22Rv1 (cell line): ENCODE measurements at regions not wholly inside any gene's neighbourhood (a gene's known extent, or its start where the extent isn't known, plus 50 kb on each side); places are given as distances from the start of the nearest gene placed in this dataset.

Source experiments
- CTCF ChIP-seq: fragments of 450-650 bp; IDR thresholded peaks from 2 replicates; pipeline ENCODE4 v1.5.1; 2017; ENCODE audit warnings: mild to moderate bottlenecking
- ZFX ChIP-seq: fragments of 450-650 bp; IDR thresholded peaks from 2 replicates; pipeline ENCODE4 v1.6.1; 2017; ENCODE audit warnings: antibody characterized with exemption, borderline replicate concordance

GRCh38 chr6:44053106-44053756, 74.0 kb downstream of the MRPL14 start:
- TF ChIP-seq CTCF: no peak
- no peak for TF ChIP-seq ZFX
